Thymus (tissue), 11 donors: ENCODE measurements at regions not wholly inside any gene's neighbourhood (a gene's known extent, or its start where the extent isn't known, plus 50 kb on each side); places are given as distances from the start of the nearest gene placed in this dataset.

Experiments used
- DNase-seq, 9 donors: peaks; one replicate each; pipeline ENCODE4 v3.0.0-alpha.2; 2013; ENCODE audit warnings: low spot score in 9 of 9, low read depth in 6 of 9, missing footprints in 1 of 9
- H3K27ac ChIP-seq, 2 donors: one replicate each; pipeline ENCODE4 v1.5.1; 2013; ENCODE audit warnings: control low read depth in 1 of 2, low read depth in 1 of 2, low read length in 1 of 2, mild to moderate bottlenecking in 1 of 2, moderate library complexity in 1 of 2
- H3K27me3 ChIP-seq, 2 donors: one replicate each; pipeline ENCODE4 v1.5.1; 2013; ENCODE audit warnings: low read length in 1 of 2; ENCODE audit not compliant: control insufficient read depth in 2 of 2, insufficient read depth in 1 of 2
- H3K36me3 ChIP-seq, 2 donors: one replicate each; pipeline ENCODE4 v1.5.1; 2013; ENCODE audit warnings: low read length in 1 of 2, mild to moderate bottlenecking in 1 of 2, moderate library complexity in 1 of 2; ENCODE audit not compliant: control insufficient read depth in 2 of 2, insufficient read depth in 2 of 2
- H3K4me1 ChIP-seq, 2 donors: one replicate each; pipeline ENCODE4 v1.5.1; 2013; ENCODE audit warnings: low read length in 2 of 2; ENCODE audit not compliant: control insufficient read depth in 2 of 2, insufficient read depth in 2 of 2
- H3K4me3 ChIP-seq, 2 donors: one replicate each; pipeline ENCODE4 v1.5.1; 2013; ENCODE audit warnings: low read length in 2 of 2, control low read depth in 1 of 2, mild to moderate bottlenecking in 1 of 2
- H3K9me3 ChIP-seq, 2 donors: one replicate each; pipeline ENCODE4 v1.5.1; 2013; ENCODE audit warnings: low read length in 1 of 2, mild to moderate bottlenecking in 1 of 2; ENCODE audit not compliant: control insufficient read depth in 2 of 2, insufficient read depth in 1 of 2
- WGBS: extraction: QIAGEN DNeasy Blood & Tissue Kit; methylation state at CpG from one replicate; pipeline ENCODE4 v1.1.7; 2013; 5-methylcytosine and 5-hydroxymethylcytosine counted together
- donor health status: healthy.

- Histone ChIP-seq H3K4me3 (no peak overlapping the region), H3K36me3 (no peaks in the 10 kb centered on the region), H3K27ac (no peak overlapping the region), H3K9me3 (no peaks in the 10 kb centered on the region), H3K27me3 (no peaks in the 10 kb centered on the region), H3K4me1 (peaks cover 0 to 3% of the 10 kb centered on the region in 2 donors)
- DNase-seq = peak in 1 of 9 donors; percentile 30
Observed at GRCh38 chrX:78514852-78515251, 144.3 kb downstream of the RTL3 start.

- WGBS = 92% methylated on average over 5 of the region's 5 CpGs
- Histone ChIP-seq H3K4me1 (peaks cover 0 to 3% of the 10 kb centered on the region in 2 donors), H3K27me3 (no peaks in the 10 kb centered on the region), H3K4me3 (no peak overlapping the region), H3K36me3 (no peaks in the 10 kb centered on the region), H3K27ac (no peak overlapping the region), H3K9me3 (no peaks in the 10 kb centered on the region)
- DNase-seq = no peak
Observed at GRCh38 chrX:78513971-78514738, 145.0 kb downstream of the RTL3 start.

- DNase-seq = no peak
- 96% methylated on average over 1 of the region's 1 CpG for WGBS
- Histone ChIP-seq H3K27me3 (no peaks in the 10 kb centered on the region), H3K9me3 (no peaks in the 10 kb centered on the region), H3K4me3 (no peak overlapping the region), H3K36me3 (no peaks in the 10 kb centered on the region), H3K4me1 (peaks cover 0 to 9% of the 10 kb centered on the region in 2 donors), H3K27ac (no peak overlapping the region)
Observed at GRCh38 chrX:78506248-78506647, 152.9 kb downstream of the RTL3 start.

- no peaks in the 10 kb centered on the region for H3K27me3 ChIP-seq
- no peaks in the 10 kb centered on the region for H3K36me3 ChIP-seq
- H3K27ac ChIP-seq = no peak overlapping the region
- H3K4me1 ChIP-seq = no peaks in the 10 kb centered on the region
- no peak for DNase-seq
- H3K9me3 ChIP-seq = no peaks in the 10 kb centered on the region
- no peak overlapping the region for H3K4me3 ChIP-seq
- 98% methylated on average over 2 of the region's 2 CpGs for WGBS
Observed at GRCh38 chrX:78496483-78496882, 162.6 kb downstream of the RTL3 start.

GRCh38 chrX:78493180-78493579 lies 165.8 kb upstream of the CYSLTR1 start:
- H3K4me1 ChIP-seq = no peaks in the 10 kb centered on the region
- no peak overlapping the region for H3K27ac ChIP-seq
- H3K9me3 ChIP-seq = no peaks in the 10 kb centered on the region
- WGBS = 46% methylated on average over 2 of the region's 2 CpGs
- H3K4me3 ChIP-seq = no peak overlapping the region
- H3K36me3 ChIP-seq = no peaks in the 10 kb centered on the region
- DNase-seq = peak in 1 of 9 donors; percentile 10
- H3K27me3 ChIP-seq = no peaks in the 10 kb centered on the region

- no peaks in the 10 kb centered on the region for H3K27me3 ChIP-seq
- DNase-seq = no peak
- no peak overlapping the region for H3K4me3 ChIP-seq
- H3K9me3 ChIP-seq = no peaks in the 10 kb centered on the region
- H3K27ac ChIP-seq = no peak overlapping the region
- no peaks in the 10 kb centered on the region for H3K4me1 ChIP-seq
- 91% methylated on average over 2 of the region's 2 CpGs for WGBS
- H3K36me3 ChIP-seq = no peaks in the 10 kb centered on the region
Observed at GRCh38 chrX:78476701-78477100, 149.3 kb upstream of the CYSLTR1 start.

GRCh38 chrX:78456909-78457308 lies 129.5 kb upstream of the CYSLTR1 start:
- Histone ChIP-seq H3K27ac (no peak overlapping the region), H3K36me3 (no peaks in the 10 kb centered on the region), H3K27me3 (no peaks in the 10 kb centered on the region), H3K4me1 (no peaks in the 10 kb centered on the region), H3K9me3 (no peaks in the 10 kb centered on the region), H3K4me3 (no peak overlapping the region)
- DNase-seq = no peak
- WGBS = 97% methylated on average over 1 of the region's 1 CpG

GRCh38 chrX:78455901-78456300 lies 128.5 kb upstream of the CYSLTR1 start:
- H3K36me3 ChIP-seq = no peaks in the 10 kb centered on the region
- H3K27ac ChIP-seq = no peak overlapping the region
- DNase-seq = no peak
- H3K4me1 ChIP-seq = no peaks in the 10 kb centered on the region
- no peaks in the 10 kb centered on the region for H3K27me3 ChIP-seq
- no peaks in the 10 kb centered on the region for H3K9me3 ChIP-seq
- WGBS = 92% methylated on average over 4 of the region's 4 CpGs
- no peak overlapping the region for H3K4me3 ChIP-seq

GRCh38 chrX:78452356-78452755 lies 124.9 kb upstream of the CYSLTR1 start:
- H3K4me3 ChIP-seq = no peak overlapping the region
- H3K36me3 ChIP-seq = no peaks in the 10 kb centered on the region
- H3K9me3 ChIP-seq = no peaks in the 10 kb centered on the region
- H3K27ac ChIP-seq = no peak overlapping the region
- H3K4me1 ChIP-seq = no peaks in the 10 kb centered on the region
- no peaks in the 10 kb centered on the region for H3K27me3 ChIP-seq
- DNase-seq = no peak
